ENCODE measurements at regions not wholly inside any gene's neighbourhood (a gene's known extent, or its start where the extent isn't known, plus 50 kb on each side); places are given as distances from the start of the nearest gene placed in this dataset.
"Not testable (repeated sequence)": the region's sequence is repeated elsewhere in the genome, so short reads cannot be mapped to it uniquely, and the experiment has no call there.

DNA sequence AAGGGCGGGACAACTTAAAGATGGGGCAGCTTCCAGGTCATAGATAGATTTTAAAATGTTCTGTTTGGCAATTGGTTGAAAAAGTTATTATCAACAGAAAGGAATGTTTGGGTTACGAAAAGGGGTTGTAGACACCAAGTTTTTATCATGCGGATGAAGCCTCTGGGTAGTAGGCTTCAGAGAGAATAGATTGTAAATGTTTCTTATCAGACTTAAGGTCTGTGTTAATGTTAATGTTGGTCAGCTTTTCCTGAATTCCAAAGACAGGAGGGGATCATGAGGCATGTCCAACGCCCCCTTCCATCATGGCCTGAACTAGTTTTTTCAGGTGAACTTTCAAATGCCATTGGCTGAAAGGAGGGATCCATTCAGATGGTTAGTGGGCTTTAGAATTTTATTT, 84.2 kb upstream of the KIF5B start:
- no peak for DNase-seq

DNA sequence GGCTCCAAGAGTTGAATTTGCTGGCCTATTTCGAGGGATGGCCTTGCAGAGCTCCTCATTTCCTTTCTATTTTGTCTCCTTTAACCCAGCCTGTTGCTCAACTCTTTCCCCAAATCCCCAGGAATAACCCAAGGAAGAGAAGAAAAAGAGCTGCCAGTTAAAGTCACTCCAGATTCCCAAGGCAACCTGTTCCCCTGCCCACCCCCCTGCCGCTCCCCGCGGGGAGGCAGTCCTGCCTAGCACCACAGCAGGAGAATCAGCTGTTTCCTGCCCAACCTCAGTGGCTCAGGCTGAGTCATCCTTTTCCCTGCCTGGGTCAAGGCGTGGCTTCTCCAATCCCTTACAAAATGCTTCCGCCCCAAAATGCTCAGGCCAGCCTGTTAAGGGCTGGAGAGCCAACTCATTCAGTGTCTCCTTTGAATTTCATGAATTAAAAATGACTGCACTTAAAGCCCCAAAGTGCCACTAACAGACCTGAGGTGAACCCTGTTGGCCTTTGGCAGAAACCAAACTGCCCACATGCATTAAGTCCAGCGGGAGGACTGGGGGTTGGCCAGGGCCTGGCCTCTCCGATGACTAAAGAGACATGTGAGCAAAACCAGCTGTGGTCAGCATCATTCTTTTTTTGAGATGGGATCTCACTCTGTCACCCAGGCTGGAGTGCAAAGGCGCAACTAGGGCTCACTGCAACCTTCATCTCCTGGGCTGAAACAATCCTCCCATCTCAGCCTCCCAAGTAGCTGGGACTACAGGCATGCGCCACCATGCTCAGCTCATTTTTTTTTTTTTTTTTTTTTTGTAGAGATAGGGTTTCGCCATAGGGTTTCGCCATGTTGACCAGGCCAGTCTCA, 83.2 kb upstream of the KIF5B start:
- DNase-seq: no peak

DNA sequence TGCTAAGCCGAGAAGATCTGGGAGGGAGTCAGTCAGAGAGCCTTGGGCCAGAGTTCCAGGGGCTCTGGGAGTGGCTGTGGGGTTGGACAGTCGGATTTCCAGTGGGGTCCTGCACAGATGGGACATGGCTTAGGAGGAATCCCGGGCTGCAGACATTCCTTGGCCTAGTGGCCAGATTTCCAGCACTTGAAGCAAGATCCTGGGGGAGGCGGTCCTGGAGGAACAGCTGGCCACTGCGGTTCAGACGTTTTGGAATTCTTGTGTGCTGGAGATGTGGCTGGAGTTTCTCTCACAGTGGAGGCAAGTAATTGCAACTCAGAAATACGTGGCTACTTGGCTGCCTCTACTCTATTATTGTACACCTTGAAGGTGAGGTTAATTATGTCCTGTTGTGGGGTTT, 80.7 kb upstream of the KIF5B start:
- not testable (repeated sequence) for DNase-seq

DNA sequence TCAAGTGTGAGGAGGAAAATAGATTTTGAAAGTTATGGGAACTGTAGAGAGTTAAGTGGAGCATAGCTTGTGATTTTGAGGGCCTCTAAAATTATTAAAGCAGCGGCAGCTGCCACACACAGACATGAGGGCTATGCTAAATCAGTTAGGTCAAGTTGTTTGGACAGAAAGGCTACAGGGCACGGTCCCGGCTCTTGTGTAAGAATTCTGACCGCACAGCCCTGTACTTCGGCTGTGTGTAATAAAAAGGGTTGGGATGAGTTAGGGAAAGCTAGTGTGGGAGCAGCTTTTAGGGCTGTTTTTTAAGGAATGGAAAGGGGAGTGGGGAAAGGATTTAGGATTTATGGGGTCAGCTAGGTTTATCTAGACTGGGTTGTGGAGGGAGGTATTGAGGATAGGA, 79.6 kb upstream of the KIF5B start:
- not testable (repeated sequence) for DNase-seq

DNA sequence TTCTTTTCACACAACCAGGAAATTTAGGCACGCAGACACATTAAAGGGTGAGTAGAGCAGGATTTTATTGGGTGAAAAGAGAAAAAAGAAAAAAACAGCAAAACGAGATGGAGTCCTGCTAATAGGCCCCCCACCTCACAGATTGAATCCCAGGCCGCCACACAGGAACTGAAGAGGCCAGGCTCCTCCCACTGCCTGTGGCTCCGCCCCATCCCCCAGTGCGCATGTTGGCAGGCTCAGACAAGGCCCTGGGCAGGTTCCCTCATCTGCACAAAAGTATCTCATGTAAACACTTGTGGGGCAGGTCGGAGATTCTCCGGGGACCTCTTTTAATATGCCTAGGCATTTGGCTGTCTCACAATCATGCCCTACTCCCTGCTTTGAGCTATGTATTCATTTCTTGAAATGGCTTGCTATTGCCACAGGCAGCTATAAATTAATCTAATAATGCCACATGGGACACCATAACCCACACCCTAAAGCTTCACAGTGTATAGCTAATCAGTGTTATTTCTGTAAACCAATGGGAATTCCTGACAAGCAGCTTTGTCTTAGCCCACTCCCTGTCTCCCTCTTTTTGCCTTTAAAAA, 76.2 kb upstream of the KIF5B start:
- no peak for DNase-seq

DNA sequence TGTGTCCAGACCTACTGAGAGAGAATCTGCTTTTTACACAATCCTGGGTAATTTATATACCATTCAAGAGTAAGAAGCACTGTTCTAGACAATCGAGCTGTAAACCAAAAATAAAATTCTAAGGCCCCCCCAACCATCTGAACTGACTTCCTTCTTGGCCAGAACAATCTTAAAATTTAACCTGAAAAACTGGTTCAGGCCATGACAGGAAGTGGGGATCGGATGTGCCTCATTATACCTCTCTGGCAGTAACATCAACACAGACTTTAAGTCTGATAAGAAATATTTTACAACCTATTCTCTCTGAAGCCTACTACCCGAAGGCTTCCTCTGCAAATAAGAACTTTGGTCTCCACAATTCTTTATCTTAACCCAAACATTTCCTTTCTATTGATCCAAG, 75.2 kb upstream of the KIF5B start:
- no peak for DNase-seq

DNA sequence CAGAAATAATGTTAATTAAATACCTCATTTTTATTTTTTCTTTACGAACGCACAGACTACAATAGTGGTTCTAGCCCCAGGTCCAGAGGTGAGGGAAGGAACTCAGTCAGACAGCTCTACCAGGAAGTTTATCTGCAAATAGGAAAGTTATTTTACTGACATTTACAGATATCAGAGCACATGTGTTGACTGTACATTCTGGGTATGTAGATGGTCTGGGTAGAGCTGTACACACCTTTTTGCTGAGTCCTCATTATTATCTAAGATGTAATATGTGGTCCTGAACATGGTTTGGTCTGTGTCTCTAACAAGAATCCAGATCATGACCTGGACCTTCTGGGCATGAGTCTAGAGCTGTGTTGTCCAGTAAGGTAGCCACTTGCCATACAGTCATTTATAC, 74.6 kb upstream of the KIF5B start:
- no peak for DNase-seq

DNA sequence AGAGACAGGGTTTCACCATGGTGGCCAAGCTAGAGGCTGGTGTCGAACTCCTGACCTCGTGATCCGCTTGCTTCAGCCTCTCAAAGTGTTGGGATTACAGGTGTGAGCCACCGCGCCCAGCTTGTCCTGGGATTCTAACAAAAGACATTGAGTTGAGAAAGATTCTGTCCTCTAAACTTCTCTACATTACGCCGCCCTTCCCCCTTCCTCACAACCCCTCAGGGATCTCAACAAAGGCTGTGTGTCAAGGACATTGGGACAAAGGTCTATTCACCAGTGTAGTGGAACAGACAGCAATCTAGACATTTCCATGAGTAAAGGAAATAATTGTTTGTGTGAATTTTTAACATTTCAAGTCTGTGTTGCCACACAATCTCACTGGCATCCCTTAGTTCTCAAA, 68.8 kb upstream of the KIF5B start:
- DNase-seq: no peak

DNA sequence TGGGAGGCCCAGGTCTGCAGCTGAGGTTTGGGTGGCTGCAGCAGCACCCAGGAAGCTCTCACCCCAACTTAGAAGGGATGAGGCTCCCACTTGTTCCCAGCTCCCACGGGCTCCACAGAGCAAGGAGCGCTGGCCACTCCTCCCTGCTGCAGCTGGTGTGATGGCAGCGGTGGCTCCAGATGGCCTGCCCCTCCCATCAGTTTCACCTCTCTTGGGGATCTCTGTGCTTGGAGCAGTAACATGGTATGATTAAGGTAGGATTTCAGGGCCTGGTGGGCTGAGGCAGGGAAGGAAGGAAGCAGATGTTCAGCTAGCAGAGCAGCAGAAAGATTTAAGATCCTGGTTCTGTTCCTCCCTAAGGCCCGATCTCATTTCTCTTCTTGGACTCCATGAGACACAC, 66.8 kb upstream of the KIF5B start:
- no peak for DNase-seq

DNA sequence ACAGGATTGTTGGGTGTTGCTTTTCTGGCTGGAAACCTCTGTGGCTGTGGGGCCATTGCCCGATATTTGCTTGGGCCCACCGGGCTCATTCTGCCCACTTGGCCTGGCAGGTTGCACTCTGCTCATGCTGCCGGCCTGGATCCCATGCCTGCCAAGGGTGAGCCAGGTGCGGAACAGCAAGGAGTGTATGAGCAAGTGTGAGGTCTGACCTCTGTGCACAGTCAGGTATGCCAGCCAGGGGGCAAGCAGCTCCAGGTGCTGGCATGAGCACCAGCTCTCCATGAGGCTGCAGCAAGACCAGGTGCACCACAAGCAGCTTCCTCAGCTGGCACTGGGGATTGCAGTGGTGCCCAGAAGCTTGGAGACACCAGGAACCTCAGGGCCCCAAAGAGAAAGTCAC, 65.4 kb upstream of the KIF5B start:
- DNase-seq: no peak

DNA sequence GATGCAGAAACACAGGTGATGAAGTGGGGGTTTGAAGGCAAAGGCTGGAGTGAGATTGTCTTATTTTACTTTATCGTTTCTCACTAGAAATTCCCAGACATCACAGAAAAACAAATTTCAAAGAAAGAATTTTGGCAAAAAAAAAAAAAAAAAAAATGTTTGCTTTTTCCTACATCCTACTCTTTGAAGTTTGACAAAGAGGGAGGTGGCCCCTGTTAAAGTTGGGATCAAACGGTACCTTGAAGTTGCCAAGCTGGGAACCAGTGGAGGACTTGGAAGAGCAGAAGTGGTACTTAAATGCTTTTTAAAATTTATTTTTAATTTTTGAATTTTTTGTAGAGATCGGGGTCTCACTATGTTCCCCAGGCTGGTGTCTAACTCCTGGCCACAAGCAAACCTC, 63.9 kb upstream of the KIF5B start:
- DNase-seq: no peak

DNA sequence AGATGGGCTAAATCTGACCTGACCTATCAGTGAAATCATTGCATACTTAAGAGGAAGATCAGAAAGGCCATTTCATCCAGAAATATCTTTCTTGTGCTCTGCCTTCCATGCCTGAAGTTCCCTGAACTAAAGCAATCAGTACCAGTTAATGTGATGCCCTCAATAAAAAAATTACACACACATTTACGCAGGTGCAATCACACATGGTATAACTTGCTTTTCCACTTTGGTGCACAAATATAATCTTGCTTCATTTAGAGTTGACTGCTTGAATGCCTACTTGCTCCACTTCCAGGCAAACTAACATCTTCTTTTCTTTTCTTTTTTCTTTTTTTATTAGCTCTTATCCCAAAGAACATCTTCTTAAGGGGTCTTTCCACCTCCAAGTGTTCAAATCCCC, 58.3 kb upstream of the KIF5B start:
- no peak for DNase-seq

DNA sequence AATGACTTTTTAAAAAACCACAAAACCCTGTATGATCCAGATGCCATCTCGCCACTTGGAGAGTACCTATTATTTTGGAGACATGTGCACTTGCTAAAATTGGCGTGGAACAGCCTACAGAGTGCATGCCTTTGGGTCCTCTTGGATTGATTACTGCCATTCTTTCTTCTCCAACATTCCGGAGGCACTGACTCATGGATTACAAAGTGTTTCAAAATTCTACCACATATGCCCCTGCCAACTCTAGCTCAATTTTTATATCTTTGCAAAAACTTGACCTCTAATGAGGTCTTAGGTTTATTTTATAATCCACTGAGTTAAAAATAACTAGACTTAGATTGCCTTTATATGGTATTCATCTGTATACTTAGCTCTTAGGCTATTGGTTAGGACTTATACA, 55.8 kb upstream of the KIF5B start:
- DNase-seq: no peak

DNA sequence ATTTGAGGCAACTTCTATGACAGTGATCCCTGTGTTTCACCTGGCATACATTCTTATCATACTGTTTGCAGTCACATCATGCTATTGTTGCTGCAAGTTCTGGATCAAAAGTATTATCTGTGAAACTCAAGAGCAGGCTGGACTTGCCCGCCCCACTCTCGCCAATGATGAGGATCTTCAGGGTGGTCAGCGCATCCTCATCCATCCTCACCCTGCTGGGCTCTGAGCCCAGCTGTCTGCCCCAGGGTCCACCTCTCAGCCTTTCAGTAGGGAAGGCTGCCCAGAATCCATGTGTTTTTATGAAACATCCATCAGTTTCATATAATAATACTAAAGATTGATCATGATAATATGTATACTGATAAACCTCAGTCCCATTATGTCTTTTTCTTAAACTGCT, 55.4 kb upstream of the KIF5B start:
- no peak for DNase-seq

DNA sequence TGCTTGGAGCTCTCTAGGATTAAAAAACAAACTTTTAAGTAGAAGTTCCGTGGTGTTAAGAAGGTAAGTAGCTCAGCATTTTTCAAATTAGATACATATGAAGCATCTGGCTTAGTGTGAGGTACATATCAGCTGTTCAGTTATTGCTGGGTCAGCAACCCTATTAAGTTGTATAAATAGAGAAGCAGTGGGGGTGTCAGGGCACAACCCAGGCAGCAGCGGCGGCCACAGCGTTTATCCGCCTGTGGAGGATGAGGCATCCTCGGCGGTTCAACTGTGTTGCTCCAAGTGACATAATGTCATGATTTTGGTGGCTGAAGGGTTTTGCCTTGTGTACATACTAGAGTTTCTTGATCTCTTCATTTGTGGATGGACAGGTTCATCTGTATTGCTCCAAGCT, 54.6 kb upstream of the KIF5B start:
- no peak for DNase-seq

DNA sequence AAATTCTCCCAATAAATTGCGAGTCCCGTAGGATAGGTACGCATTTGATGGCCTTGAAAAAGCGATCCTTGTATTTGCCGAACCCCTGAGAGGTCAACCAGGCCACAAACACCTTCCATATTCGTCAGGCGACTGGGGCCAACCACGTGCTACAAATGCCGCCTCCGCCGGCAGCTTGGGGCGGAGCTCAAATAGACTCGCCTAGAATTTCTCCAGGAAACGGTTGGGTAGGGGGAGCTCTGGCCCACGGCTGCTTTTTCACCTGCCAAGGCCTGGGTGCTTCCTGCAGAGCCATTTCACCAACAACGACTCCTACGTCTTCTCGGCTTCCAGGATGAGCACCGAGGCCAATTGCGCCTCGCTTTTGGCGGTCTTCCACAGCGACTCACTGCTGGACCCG, 53.4 kb upstream of the KIF5B start:
- DNase-seq: no peak

Measured in activated CD8-positive, alpha-beta memory T cell treated with anti-CD3 and anti-CD28 coated beads, Interleukin-2, amount 50 U/mL, for 4 hours (primary cell).